ENCODE measurements at regions not wholly inside any gene's neighbourhood (a gene's known extent, or its start where the extent isn't known, plus 50 kb on each side); places are given as distances from the start of the nearest gene placed in this dataset.

GRCh38 chr20:7650086-7650879 is 290.0 kb downstream of the HAO1 start:
- H3K27ac ChIP-seq (ENCODE audit: low read length), result no peak overlapping the region

GRCh38 chr20:7654231-7654630 is 286.0 kb downstream of the HAO1 start:
- Histone ChIP-seq H3K9ac (ENCODE audit: low read length in 2 of 2) (no peak overlapping the region), H3K27ac (ENCODE audit: low read length) (no peak overlapping the region), H3K4me1 (ENCODE audit: control insufficient read depth, insufficient read depth, low read length) (no peaks in the 10 kb centered on the region), H3K9me3 (ENCODE audit: control insufficient read depth in 2 of 2, low read length in 2 of 2) (no peaks in the 10 kb centered on the region), H3K4me3 (ENCODE audit: low read length in 2 of 2) (no peak overlapping the region), H3K36me3 (ENCODE audit: control insufficient read depth in 2 of 2, insufficient read depth in 2 of 2, low read length in 2 of 2) (no peaks in the 10 kb centered on the region), H3K27me3 (ENCODE audit: control insufficient read depth in 1 of 2, insufficient read depth in 2 of 2, low read length in 2 of 2) (no peaks in the 10 kb centered on the region)

More at GRCh38 chr20:7650086-7650879, 290.0 kb downstream of the HAO1 start:
- Histone ChIP-seq H3K36me3 (ENCODE audit: control insufficient read depth in 2 of 2, insufficient read depth in 2 of 2, low read length in 2 of 2) (no peaks in the 10 kb centered on the region), H3K27me3 (ENCODE audit: control insufficient read depth in 1 of 2, insufficient read depth in 2 of 2, low read length in 2 of 2) (no peaks in the 10 kb centered on the region), H3K4me3 (ENCODE audit: low read length in 2 of 2) (no peak overlapping the region), H3K4me1 (ENCODE audit: control insufficient read depth, insufficient read depth, low read length) (no peaks in the 10 kb centered on the region), H3K9me3 (ENCODE audit: control insufficient read depth in 2 of 2, low read length in 2 of 2) (no peaks in the 10 kb centered on the region), H3K9ac (ENCODE audit: low read length in 2 of 2) (no peak overlapping the region)

- no peak overlapping the region for H3K4me3 ChIP-seq (ENCODE audit: low read length in 2 of 2)
- H3K36me3 ChIP-seq (ENCODE audit: control insufficient read depth in 2 of 2, insufficient read depth in 2 of 2, low read length in 2 of 2), result no peaks in the 10 kb centered on the region
- no peaks in the 10 kb centered on the region for H3K4me1 ChIP-seq (ENCODE audit: control insufficient read depth, insufficient read depth, low read length)
- H3K27me3 ChIP-seq (ENCODE audit: control insufficient read depth in 1 of 2, insufficient read depth in 2 of 2, low read length in 2 of 2), result no peaks in the 10 kb centered on the region
- no peak overlapping the region for H3K27ac ChIP-seq (ENCODE audit: low read length)
- H3K9ac ChIP-seq (ENCODE audit: low read length in 2 of 2), result no peak overlapping the region
- no peaks in the 10 kb centered on the region for H3K9me3 ChIP-seq (ENCODE audit: control insufficient read depth in 2 of 2, low read length in 2 of 2)
These were observed 283.4 kb downstream of the HAO1 start for GRCh38 chr20:7656687-7657467.

GRCh38 chr20:7657569-7657968 is 282.7 kb downstream of the HAO1 start:
- Histone ChIP-seq H3K27me3 (ENCODE audit: control insufficient read depth in 1 of 2, insufficient read depth in 2 of 2, low read length in 2 of 2) (no peaks in the 10 kb centered on the region), H3K27ac (ENCODE audit: low read length) (no peak overlapping the region), H3K4me1 (ENCODE audit: control insufficient read depth, insufficient read depth, low read length) (no peaks in the 10 kb centered on the region), H3K4me3 (ENCODE audit: low read length in 2 of 2) (no peak overlapping the region), H3K9me3 (ENCODE audit: control insufficient read depth in 2 of 2, low read length in 2 of 2) (no peaks in the 10 kb centered on the region), H3K9ac (ENCODE audit: low read length in 2 of 2) (no peak overlapping the region), H3K36me3 (ENCODE audit: control insufficient read depth in 2 of 2, insufficient read depth in 2 of 2, low read length in 2 of 2) (no peaks in the 10 kb centered on the region)

GRCh38 chr20:7660165-7660564 is 280.1 kb downstream of the HAO1 start:
- Histone ChIP-seq H3K9me3 (ENCODE audit: control insufficient read depth in 2 of 2, low read length in 2 of 2) (no peaks in the 10 kb centered on the region), H3K27ac (ENCODE audit: low read length) (no peak overlapping the region), H3K4me1 (ENCODE audit: control insufficient read depth, insufficient read depth, low read length) (no peaks in the 10 kb centered on the region), H3K36me3 (ENCODE audit: control insufficient read depth in 2 of 2, insufficient read depth in 2 of 2, low read length in 2 of 2) (no peaks in the 10 kb centered on the region), H3K9ac (ENCODE audit: low read length in 2 of 2) (no peak overlapping the region), H3K27me3 (ENCODE audit: control insufficient read depth in 1 of 2, insufficient read depth in 2 of 2, low read length in 2 of 2) (no peaks in the 10 kb centered on the region), H3K4me3 (ENCODE audit: low read length in 2 of 2) (no peak overlapping the region)

GRCh38 chr20:7665376-7665775 is 274.9 kb downstream of the HAO1 start:
- no peak overlapping the region for H3K9ac ChIP-seq (ENCODE audit: low read length in 2 of 2)
- no peak overlapping the region for H3K27ac ChIP-seq (ENCODE audit: low read length)
- H3K9me3 ChIP-seq (ENCODE audit: control insufficient read depth in 2 of 2, low read length in 2 of 2), result no peaks in the 10 kb centered on the region
- no peaks in the 10 kb centered on the region for H3K27me3 ChIP-seq (ENCODE audit: control insufficient read depth in 1 of 2, insufficient read depth in 2 of 2, low read length in 2 of 2)
- H3K36me3 ChIP-seq (ENCODE audit: control insufficient read depth in 2 of 2, insufficient read depth in 2 of 2, low read length in 2 of 2), result no peaks in the 10 kb centered on the region
- H3K4me1 ChIP-seq (ENCODE audit: control insufficient read depth, insufficient read depth, low read length), result no peaks in the 10 kb centered on the region
- no peak overlapping the region for H3K4me3 ChIP-seq (ENCODE audit: low read length in 2 of 2)

GRCh38 chr20:7667194-7667593 is 273.1 kb downstream of the HAO1 start:
- no peak overlapping the region for H3K9ac ChIP-seq (ENCODE audit: low read length in 2 of 2)

GRCh38 chr20:7672571-7672970 is 267.7 kb downstream of the HAO1 start:
- Histone ChIP-seq H3K27ac (ENCODE audit: low read length) (no peak overlapping the region), H3K9ac (ENCODE audit: low read length in 2 of 2) (no peak overlapping the region), H3K36me3 (ENCODE audit: control insufficient read depth in 2 of 2, insufficient read depth in 2 of 2, low read length in 2 of 2) (no peaks in the 10 kb centered on the region), H3K27me3 (ENCODE audit: control insufficient read depth in 1 of 2, insufficient read depth in 2 of 2, low read length in 2 of 2) (no peaks in the 10 kb centered on the region), H3K4me1 (ENCODE audit: control insufficient read depth, insufficient read depth, low read length) (no peaks in the 10 kb centered on the region), H3K4me3 (ENCODE audit: low read length in 2 of 2) (no peak overlapping the region), H3K9me3 (ENCODE audit: control insufficient read depth in 2 of 2, low read length in 2 of 2) (no peaks in the 10 kb centered on the region)

More at GRCh38 chr20:7667194-7667593, 273.1 kb downstream of the HAO1 start:
- no peaks in the 10 kb centered on the region for H3K9me3 ChIP-seq (ENCODE audit: control insufficient read depth in 2 of 2, low read length in 2 of 2)
- H3K27ac ChIP-seq (ENCODE audit: low read length), result no peak overlapping the region
- no peak overlapping the region for H3K4me3 ChIP-seq (ENCODE audit: low read length in 2 of 2)
- no peaks in the 10 kb centered on the region for H3K27me3 ChIP-seq (ENCODE audit: control insufficient read depth in 1 of 2, insufficient read depth in 2 of 2, low read length in 2 of 2)
- H3K4me1 ChIP-seq (ENCODE audit: control insufficient read depth, insufficient read depth, low read length), result no peaks in the 10 kb centered on the region
- no peaks in the 10 kb centered on the region for H3K36me3 ChIP-seq (ENCODE audit: control insufficient read depth in 2 of 2, insufficient read depth in 2 of 2, low read length in 2 of 2)

- H3K9me3 ChIP-seq (ENCODE audit: control insufficient read depth in 2 of 2, low read length in 2 of 2), result no peaks in the 10 kb centered on the region
- no peaks in the 10 kb centered on the region for H3K36me3 ChIP-seq (ENCODE audit: control insufficient read depth in 2 of 2, insufficient read depth in 2 of 2, low read length in 2 of 2)
- no peaks in the 10 kb centered on the region for H3K4me1 ChIP-seq (ENCODE audit: control insufficient read depth, insufficient read depth, low read length)
- no peaks in the 10 kb centered on the region for H3K27me3 ChIP-seq (ENCODE audit: control insufficient read depth in 1 of 2, insufficient read depth in 2 of 2, low read length in 2 of 2)
- H3K9ac ChIP-seq (ENCODE audit: low read length in 2 of 2), result no peak overlapping the region
- no peak overlapping the region for H3K4me3 ChIP-seq (ENCODE audit: low read length in 2 of 2)
- no peak overlapping the region for H3K27ac ChIP-seq (ENCODE audit: low read length)
These were observed 266.4 kb downstream of the HAO1 start for GRCh38 chr20:7673841-7674240.

- H3K36me3 ChIP-seq (ENCODE audit: control insufficient read depth in 2 of 2, insufficient read depth in 2 of 2, low read length in 2 of 2), result no peaks in the 10 kb centered on the region
These were observed 257.3 kb downstream of the HAO1 start for GRCh38 chr20:7682916-7683315.

GRCh38 chr20:7687065-7687464 is 253.2 kb downstream of the HAO1 start:
- no peak overlapping the region for H3K4me3 ChIP-seq (ENCODE audit: low read length in 2 of 2)
- H3K27ac ChIP-seq (ENCODE audit: low read length), result no peak overlapping the region
- H3K36me3 ChIP-seq (ENCODE audit: control insufficient read depth in 2 of 2, insufficient read depth in 2 of 2, low read length in 2 of 2), result no peaks in the 10 kb centered on the region
- H3K27me3 ChIP-seq (ENCODE audit: control insufficient read depth in 1 of 2, insufficient read depth in 2 of 2, low read length in 2 of 2), result no peaks in the 10 kb centered on the region
- H3K9ac ChIP-seq (ENCODE audit: low read length in 2 of 2), result no peak overlapping the region
- H3K9me3 ChIP-seq (ENCODE audit: control insufficient read depth in 2 of 2, low read length in 2 of 2), result no peaks in the 10 kb centered on the region
- H3K4me1 ChIP-seq (ENCODE audit: control insufficient read depth, insufficient read depth, low read length), result no peaks in the 10 kb centered on the region

More at GRCh38 chr20:7682916-7683315, 257.3 kb downstream of the HAO1 start:
- Histone ChIP-seq H3K27ac (ENCODE audit: low read length) (no peak overlapping the region), H3K4me3 (ENCODE audit: low read length in 2 of 2) (no peak overlapping the region), H3K4me1 (ENCODE audit: control insufficient read depth, insufficient read depth, low read length) (no peaks in the 10 kb centered on the region), H3K9ac (ENCODE audit: low read length in 2 of 2) (no peak overlapping the region), H3K27me3 (ENCODE audit: control insufficient read depth in 1 of 2, insufficient read depth in 2 of 2, low read length in 2 of 2) (no peaks in the 10 kb centered on the region), H3K9me3 (ENCODE audit: control insufficient read depth in 2 of 2, low read length in 2 of 2) (no peaks in the 10 kb centered on the region)
